ENCODE measurements at regions not wholly inside any gene's neighbourhood (a gene's known extent, or its start where the extent isn't known, plus 50 kb on each side); places are given as distances from the start of the nearest gene placed in this dataset.

DNA sequence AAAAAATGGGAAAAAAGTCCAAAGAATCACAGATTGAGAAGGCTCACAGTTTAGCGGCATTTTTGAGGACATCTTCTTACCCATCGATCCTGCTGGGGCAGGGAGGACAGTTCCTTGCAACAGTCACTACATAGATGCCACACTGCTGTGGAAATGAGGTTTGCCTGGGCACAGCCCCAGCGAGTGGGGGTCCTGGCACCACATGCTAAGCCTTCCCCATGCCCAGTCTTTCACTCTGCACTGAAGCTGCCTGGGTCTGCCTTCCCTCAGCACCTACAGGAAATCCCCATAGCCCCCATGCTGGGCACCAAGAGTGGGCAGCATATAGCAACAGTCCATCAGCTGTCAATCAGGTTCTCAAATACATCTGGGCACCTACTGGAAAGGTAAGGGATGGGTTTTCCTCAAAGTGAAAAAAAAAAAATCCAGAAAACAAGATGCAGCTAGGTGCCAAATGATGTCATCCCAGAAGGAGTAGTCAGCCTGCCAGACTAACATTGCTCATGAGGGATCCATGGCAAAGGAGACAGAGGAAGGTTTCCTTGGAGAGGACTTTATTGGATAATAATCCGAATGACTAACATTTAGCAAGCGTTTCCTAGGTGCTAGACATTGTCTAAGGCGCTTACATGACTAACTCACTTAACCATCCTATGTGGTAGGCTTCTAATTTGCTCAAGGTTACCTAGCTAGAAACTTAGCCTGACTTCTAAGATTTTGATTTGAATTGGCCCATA lies 125.7 kb upstream of the CXCL12 start:
- Histone ChIP-seq H3K9ac (no peak overlapping the region), H3K4me3 (no peak overlapping the region), H4K20me1 (no peaks in the 10 kb centered on the region), H3K4me2 (no peak overlapping the region), H3K9me3 (no peaks in the 10 kb centered on the region), H3K27ac (no peak overlapping the region), H3K36me3 (no peaks in the 10 kb centered on the region), H3K4me1 (peaks cover 28% of the 10 kb centered on the region), H3K27me3 (no peaks in the 10 kb centered on the region)
- TF ChIP-seq Cebpa-rat (IDR thresholded peaks at IDR 0.05): no peak

DNA sequence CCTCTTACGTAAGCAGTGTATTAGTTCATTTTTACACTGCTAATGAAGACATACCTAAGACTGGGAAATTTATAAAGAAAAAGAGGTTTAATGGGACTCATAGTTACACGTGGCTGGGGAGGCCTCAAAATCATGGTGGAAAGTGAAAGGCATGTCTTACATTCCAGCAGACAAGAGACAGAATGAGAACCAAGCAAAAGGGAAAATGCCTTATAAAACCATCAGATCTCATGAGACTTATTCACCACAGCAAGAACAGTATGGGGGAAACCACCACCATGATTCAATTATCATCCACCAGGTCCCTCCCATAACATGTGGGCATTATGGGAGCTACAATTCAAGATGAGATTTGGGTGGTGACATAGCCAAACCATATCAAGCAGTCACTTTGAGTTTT lies 126.3 kb upstream of the CXCL12 start:
- Histone ChIP-seq H3K27me3 (no peaks in the 10 kb centered on the region), H4K20me1 (no peaks in the 10 kb centered on the region), H3K9ac (no peak overlapping the region), H3K4me2 (no peak overlapping the region), H3K27ac (no peak overlapping the region), H3K9me3 (no peaks in the 10 kb centered on the region), H3K4me1 (peaks cover 28% of the 10 kb centered on the region), H3K4me3 (no peak overlapping the region), H3K36me3 (no peaks in the 10 kb centered on the region)
- TF ChIP-seq Cebpa-rat (IDR thresholded peaks at IDR 0.05): no peak

DNA sequence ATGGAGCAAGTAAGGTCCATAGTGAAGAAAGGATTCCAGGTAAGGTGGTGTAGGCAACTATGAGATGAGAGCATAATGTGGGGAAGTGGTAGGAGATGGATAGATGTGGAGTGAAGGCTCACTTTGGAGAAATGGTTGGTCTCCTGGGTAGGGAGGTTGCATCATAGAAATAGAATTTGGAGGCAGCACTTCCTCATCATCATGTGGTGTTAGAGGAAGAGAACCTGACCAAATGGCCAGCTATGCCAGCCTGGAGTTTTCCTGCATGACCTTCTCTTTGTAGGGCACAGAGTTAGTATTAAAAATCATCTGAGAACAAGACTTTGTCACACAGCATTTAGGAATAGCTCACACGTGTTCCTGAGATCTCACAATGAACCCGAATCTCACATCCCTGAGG lies 126.7 kb upstream of the CXCL12 start:
- Histone ChIP-seq H3K9ac (no peak overlapping the region), H3K4me3 (no peak overlapping the region), H3K27ac (peak overlapping the region; percentile 38; the same call in 1 of the 2 replicates), H4K20me1 (no peaks in the 10 kb centered on the region), H3K27me3 (no peaks in the 10 kb centered on the region), H3K9me3 (no peaks in the 10 kb centered on the region), H3K4me2 (peak overlapping the region; percentile 60), H3K36me3 (no peaks in the 10 kb centered on the region), H3K4me1 (peaks cover 28% of the 10 kb centered on the region)
- TF ChIP-seq Cebpa-rat (IDR thresholded peaks at IDR 0.05): no peak

DNA sequence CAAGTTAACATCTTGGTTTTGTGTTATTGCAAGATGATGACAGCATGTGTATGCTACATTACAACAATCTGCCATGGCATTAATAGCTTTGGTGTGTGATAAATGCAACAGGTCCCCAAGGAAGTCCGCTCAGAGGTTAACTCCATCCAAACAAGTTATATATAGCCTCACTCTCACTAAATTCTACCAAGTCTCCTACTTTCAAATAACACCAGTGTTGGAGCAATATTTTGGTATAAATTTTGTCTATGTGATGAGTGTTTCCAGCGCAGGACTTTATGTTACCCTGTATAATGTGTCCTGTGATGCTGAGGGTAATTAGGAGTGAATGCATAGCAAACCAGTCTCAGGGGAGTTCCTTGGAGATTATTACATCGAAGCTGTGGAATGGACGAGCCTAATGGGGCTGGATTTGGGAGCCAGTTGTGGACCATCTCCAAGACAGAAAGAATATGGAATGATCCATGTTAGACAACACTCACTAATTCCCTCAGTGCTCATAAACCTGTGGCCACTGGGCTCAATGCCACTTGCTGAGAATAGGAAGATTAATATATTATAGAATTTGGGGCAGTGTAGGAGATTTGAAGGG lies 127.6 kb upstream of the CXCL12 start:
- H4K20me1 ChIP-seq: no peaks in the 10 kb centered on the region
- TF ChIP-seq Cebpa-rat (IDR thresholded peaks at IDR 0.05): no peak
- no peaks in the 10 kb centered on the region for H3K27me3 ChIP-seq
- H3K4me2 ChIP-seq: peak overlapping the region; percentile 60
- no peak overlapping the region for H3K9ac ChIP-seq
- no peaks in the 10 kb centered on the region for H3K9me3 ChIP-seq
- H3K4me3 ChIP-seq: no peak overlapping the region
- H3K4me1 ChIP-seq: peaks cover 22% of the 10 kb centered on the region
- H3K36me3 ChIP-seq: no peaks in the 10 kb centered on the region
- H3K27ac ChIP-seq: no peak overlapping the region; the same call in 1 of the 2 replicates

DNA sequence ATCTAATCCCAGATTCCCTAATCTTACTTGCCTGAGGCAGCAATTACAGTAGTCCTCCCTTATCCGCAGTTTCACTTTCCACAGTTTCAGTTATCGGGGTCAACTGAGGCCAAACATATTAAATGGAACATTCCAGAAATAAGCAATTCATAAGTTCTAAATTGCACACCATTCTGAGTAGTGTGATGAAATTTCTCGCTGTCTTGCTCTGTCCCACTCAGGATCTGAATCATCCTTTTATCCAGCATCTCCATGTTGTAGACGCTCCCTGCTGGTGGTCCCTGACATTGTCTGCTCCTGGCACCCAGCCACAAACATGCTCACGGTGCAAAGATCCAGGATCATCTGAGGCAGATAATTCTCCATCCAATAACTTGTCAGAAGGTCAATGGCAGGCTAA lies 128.7 kb upstream of the CXCL12 start:
- H3K4me3 ChIP-seq: no peak overlapping the region
- H3K27me3 ChIP-seq: no peaks in the 10 kb centered on the region
- no peak overlapping the region for H3K9ac ChIP-seq
- H3K9me3 ChIP-seq: no peaks in the 10 kb centered on the region
- no peak overlapping the region for H3K4me2 ChIP-seq
- TF ChIP-seq Cebpa-rat (IDR thresholded peaks at IDR 0.05): no peak
- peaks cover 22% of the 10 kb centered on the region for H3K4me1 ChIP-seq
- no peaks in the 10 kb centered on the region for H3K36me3 ChIP-seq
- no peak overlapping the region for H3K27ac ChIP-seq
- no peaks in the 10 kb centered on the region for H4K20me1 ChIP-seq

DNA sequence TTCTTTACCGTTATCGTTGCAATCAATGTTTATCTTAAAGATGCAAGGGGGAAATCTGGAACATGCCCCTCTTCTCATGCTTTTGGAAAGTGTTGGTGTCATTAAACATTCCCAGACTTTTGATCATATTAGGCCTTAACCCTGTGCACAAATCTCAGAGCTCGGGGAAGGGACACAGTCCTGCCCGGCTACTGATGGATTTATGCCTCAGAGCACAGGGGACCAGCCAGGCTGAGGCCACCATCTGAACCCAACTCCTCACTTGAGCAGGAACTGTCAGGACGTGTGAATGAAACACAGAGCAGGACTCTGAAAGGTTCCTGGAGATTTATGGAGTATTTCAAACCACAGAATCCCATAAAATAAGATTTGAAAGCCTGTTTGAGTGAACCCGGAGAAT lies 132.0 kb upstream of the CXCL12 start:
- Histone ChIP-seq H3K9ac (no peak overlapping the region), H3K4me1 (peaks cover 14% of the 10 kb centered on the region), H3K4me2 (no peak overlapping the region), H3K9me3 (no peaks in the 10 kb centered on the region), H3K27me3 (no peaks in the 10 kb centered on the region), H3K36me3 (no peaks in the 10 kb centered on the region), H3K4me3 (no peak overlapping the region), H4K20me1 (no peaks in the 10 kb centered on the region), H3K27ac (no peak overlapping the region)
- TF ChIP-seq Cebpa-rat (IDR thresholded peaks at IDR 0.05): no peak

DNA sequence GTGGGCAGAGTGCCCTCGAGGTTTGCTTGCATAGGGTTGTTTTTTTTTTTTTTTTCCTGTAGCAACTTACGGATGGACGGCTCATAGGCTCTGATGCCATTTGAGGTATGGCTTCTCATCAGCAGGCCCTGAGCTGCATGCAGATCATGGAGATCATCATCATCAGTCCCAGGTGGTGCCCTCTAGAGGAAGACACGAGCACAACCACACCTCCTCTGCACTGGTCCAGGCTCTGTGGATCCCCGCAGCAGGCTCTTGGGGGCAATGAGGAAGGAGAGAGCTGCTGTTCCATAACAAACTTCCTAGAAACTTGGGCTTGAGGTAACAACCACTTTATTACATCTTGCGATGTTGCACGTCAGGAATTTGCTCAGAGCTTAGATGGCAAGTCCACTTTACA lies 132.7 kb upstream of the CXCL12 start:
- no peak overlapping the region for H3K4me3 ChIP-seq
- peaks cover 6% of the 10 kb centered on the region for H3K4me1 ChIP-seq
- no peak overlapping the region for H3K4me2 ChIP-seq
- H3K9ac ChIP-seq: no peak overlapping the region
- no peaks in the 10 kb centered on the region for H4K20me1 ChIP-seq
- no peak overlapping the region for H3K27ac ChIP-seq
- no peaks in the 10 kb centered on the region for H3K36me3 ChIP-seq
- H3K27me3 ChIP-seq: no peaks in the 10 kb centered on the region
- no peak for TF ChIP-seq Cebpa-rat (IDR thresholded peaks at IDR 0.05)
- H3K9me3 ChIP-seq: no peaks in the 10 kb centered on the region

DNA sequence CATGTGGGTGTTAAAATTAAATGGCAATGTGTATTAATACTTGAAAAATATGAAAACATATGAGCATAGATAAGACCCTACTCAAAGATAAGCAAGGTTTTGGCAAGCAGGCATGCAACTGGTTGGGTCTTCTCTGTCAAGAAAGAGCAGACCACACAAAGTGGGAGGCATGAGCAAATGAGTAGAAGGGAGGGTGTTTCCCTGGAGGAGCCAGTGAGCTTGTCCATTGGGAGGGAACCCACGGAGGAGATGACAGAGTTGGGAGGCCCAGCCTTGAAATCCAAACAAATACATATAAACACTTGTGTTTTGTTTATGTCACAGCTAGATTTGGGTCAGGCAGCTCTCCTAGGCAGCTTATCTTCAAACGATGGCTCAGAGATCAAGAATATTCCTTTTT lies 134.5 kb upstream of the CXCL12 start:
- no peak overlapping the region for H3K4me2 ChIP-seq

DNA sequence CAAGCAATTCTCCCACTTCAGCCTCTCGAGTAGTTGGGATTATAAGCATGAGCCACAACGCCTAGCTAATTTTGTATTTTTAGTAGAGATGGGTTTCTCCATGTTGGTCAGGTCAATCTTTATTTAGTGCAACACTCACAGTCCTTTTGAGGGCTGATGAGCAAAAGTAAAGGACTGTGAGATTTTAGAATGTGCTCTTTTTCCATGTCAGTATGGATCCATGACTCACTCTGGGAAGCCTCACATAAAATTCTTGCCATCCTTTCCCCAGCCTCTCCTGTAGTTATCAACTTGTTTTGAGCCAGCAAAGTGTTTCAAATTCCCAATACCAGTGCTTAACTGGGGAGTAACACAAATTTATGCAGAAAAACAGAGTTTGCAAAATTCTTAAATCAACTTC lies 135.8 kb upstream of the CXCL12 start:
- no peak overlapping the region for H3K9ac ChIP-seq
- H3K4me2 ChIP-seq: no peak overlapping the region
- TF ChIP-seq Cebpa-rat (IDR thresholded peaks at IDR 0.05): no peak
- no peaks in the 10 kb centered on the region for H4K20me1 ChIP-seq
- H3K27ac ChIP-seq: no peak overlapping the region
- no peak overlapping the region for H3K4me3 ChIP-seq
- H3K36me3 ChIP-seq: no peaks in the 10 kb centered on the region
- peaks cover 5% of the 10 kb centered on the region; the same call in 1 of the 2 replicates for H3K9me3 ChIP-seq
- H3K27me3 ChIP-seq: no peaks in the 10 kb centered on the region
- no peaks in the 10 kb centered on the region for H3K4me1 ChIP-seq

More for the DNA sequence above, 134.5 kb upstream of the CXCL12 start:
- Histone ChIP-seq H3K4me1 (no peaks in the 10 kb centered on the region), H3K9me3 (peaks cover 5% of the 10 kb centered on the region; the same call in 1 of the 2 replicates), H3K9ac (no peak overlapping the region), H3K4me3 (no peak overlapping the region), H3K27ac (no peak overlapping the region), H3K36me3 (no peaks in the 10 kb centered on the region), H3K27me3 (no peaks in the 10 kb centered on the region), H4K20me1 (no peaks in the 10 kb centered on the region)
- no peak for TF ChIP-seq Cebpa-rat (IDR thresholded peaks at IDR 0.05)

DNA sequence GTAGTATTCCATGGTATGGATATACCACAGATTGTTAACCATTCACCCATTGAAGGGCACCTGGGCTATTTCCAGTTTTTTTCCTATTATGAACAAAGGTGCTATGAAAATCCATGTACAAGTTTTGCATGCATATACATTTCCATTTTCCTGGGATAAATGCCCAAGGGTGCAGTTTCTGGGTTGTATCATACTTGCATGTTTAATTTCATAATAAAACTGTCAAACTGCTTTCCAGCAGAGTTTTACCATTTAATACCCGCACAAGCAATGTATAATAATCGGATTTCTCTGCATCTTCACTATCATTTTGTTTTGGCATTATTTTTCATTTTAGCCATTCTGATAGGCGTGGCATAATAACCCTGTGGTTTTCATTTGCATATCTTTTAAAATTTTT lies 154.3 kb upstream of the CXCL12 start:
- Histone ChIP-seq H4K20me1 (no peaks in the 10 kb centered on the region), H3K27me3 (no peaks in the 10 kb centered on the region), H3K4me1 (no peaks in the 10 kb centered on the region), H3K4me2 (no peak overlapping the region), H3K36me3 (no peaks in the 10 kb centered on the region), H3K9ac (no peak overlapping the region), H3K9me3 (peaks cover 4% of the 10 kb centered on the region; the same call in 1 of the 2 replicates), H3K4me3 (no peak overlapping the region), H3K27ac (no peak overlapping the region)
- no peak for TF ChIP-seq Cebpa-rat (IDR thresholded peaks at IDR 0.05)

Measured in BLaER1 (cell line).